ENCODE measurements at regions not wholly inside any gene's neighbourhood (a gene's known extent, or its start where the extent isn't known, plus 50 kb on each side); places are given as distances from the start of the nearest gene placed in this dataset.

- TF ChIP-seq PATZ1 (CRISPR knock-in tag; IDR thresholded peaks at IDR 0.05; ENCODE audit: borderline replicate concordance), result no peak
- TF ChIP-seq ZFP30 (CRISPR knock-in tag; IDR thresholded peaks at IDR 0.05), result no peak
- no peak for TF ChIP-seq ESRRG (CRISPR knock-in tag; IDR thresholded peaks at IDR 0.05)
- no peak for TF ChIP-seq ZFP3 (CRISPR knock-in tag; IDR thresholded peaks at IDR 0.05)
- no peak for TF ChIP-seq TOX (CRISPR knock-in tag; IDR thresholded peaks at IDR 0.05; ENCODE audit: borderline replicate concordance)
- TF ChIP-seq RARB (CRISPR knock-in tag; IDR thresholded peaks at IDR 0.05), result no peak
- no peak for TF ChIP-seq CSRNP3 (CRISPR knock-in tag; IDR thresholded peaks at IDR 0.05)
- TF ChIP-seq ZNF70 (CRISPR knock-in tag; IDR thresholded peaks at IDR 0.05), result no peak
- TF ChIP-seq OSR1 (CRISPR knock-in tag; IDR thresholded peaks at IDR 0.05), result no peak
- no peak for TF ChIP-seq ZC3H10 (CRISPR knock-in tag; IDR thresholded peaks at IDR 0.05)
Measured at GRCh38 chr11:45431046-45432018, 145.2 kb upstream of the SYT13 start.
